ENCODE measurements at regions not wholly inside any gene's neighbourhood (a gene's known extent, or its start where the extent isn't known, plus 50 kb on each side); places are given as distances from the start of the nearest gene placed in this dataset.

- no peak for TF ChIP-seq POLR2A (IDR thresholded peaks at IDR 0.05)
- TF ChIP-seq CTCF (IDR thresholded peaks at IDR 0.05): no peak
Observed at GRCh38 chr11:98944461-98944860, 76.3 kb upstream of the CNTN5 start.
